HG03159 (cell line): ENCODE measurements at regions not wholly inside any gene's neighbourhood (a gene's known extent, or its start where the extent isn't known, plus 50 kb on each side); places are given as distances from the start of the nearest gene placed in this dataset.

Source experiments
- ATAC-seq: cut with Tn5 transposase; IDR thresholded peaks from one replicate; pipeline ENCODE4 v1.9.1; 2021; ENCODE audit warnings: mild to moderate bottlenecking, moderate library complexity; ENCODE audit not compliant: unreplicated experiment

DNA sequence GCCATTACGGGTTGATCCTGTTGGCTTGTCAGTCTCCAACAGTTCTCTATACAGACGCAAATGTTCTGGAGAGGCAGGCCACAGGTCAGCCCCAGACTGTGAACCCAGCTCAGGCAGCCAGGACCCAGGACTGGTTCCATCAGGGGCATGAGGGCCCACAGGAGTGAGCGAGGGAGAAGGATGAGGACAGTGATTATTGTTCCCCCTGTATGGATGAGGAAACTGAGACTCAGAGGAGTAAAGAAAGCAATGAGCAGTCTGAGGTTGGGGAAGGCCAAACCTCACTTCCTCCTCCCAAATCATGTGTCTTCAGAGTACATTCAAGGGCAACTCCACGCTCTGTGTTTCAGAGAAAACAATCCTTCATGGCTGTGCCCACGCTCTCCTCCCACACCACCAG, 121.9 kb downstream of the RPLP1 start:
- ATAC-seq: no peak

- ATAC-seq: no peak
Observed at GRCh38 chr15:69575387-69575786, 122.8 kb downstream of the RPLP1 start.

DNA sequence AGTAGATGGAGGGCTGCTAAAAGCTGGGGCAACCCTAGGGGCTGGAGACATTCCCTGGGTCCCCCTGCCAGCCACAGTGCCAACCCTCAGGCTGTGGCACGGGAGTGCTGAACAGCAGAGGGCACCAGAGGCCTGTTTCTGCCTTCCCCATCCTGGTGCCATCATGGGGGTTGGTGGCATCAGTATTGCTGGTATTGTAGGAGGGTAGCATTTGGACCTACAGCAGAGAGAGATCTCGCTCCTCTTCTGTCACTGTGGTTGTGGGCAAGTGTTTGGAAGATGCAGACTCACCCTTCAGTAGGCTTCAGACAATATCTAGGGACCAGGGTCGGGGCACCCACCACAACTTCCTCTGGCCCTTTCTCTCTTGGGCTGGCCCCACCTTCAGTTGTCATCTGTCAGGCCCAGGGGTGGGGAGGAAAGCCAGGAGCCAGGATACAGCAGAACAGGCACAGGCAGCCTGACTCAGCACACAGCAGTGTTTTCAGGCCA, 123.5 kb downstream of the RPLP1 start:
- ATAC-seq: no peak

GRCh38 chr15:69576948-69577351, 124.3 kb downstream of the RPLP1 start:
- ATAC-seq: no peak

DNA sequence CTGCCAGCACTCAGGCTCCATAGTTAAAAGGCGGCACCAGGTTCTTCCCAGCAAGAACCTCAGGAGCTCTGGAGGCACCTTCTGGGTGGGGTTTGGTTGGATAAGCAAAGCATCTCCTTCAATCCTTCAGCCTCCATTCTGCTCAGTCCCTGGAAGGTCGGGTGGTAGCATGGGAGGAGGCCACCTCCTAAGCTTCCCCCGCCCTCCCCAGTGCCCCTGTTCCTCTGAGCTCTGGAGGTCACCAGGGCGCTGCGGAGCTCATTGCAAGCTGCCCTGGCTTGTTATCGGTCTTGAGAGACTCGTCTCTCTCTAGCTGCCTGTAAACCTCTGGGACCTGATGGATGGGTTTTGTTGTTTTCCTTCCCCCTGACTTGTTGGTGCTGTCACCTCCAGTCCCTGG, 124.8 kb downstream of the RPLP1 start:
- ATAC-seq: no peak

DNA sequence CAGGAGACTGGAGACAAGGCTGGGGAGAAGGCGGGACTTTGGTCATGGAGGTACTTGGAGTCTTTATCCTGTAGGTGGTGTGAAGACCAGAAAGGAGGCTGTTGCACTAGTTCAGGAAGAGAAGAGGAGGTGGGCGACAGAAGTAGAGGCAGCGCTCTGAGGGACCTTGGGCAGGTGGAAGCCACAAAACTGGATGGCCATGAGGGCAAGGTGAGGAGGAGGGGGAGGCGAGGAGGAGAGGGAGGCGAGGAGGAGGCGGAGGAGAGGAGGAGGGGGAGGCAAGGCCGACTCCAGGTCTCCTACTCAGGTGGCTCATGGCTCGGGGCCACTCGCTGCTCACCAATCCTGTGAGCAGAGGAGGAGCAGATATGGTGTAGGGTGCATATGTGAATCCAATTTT, 125.6 kb downstream of the RPLP1 start:
- ATAC-seq: no peak

- ATAC-seq: no peak
Observed at GRCh38 chr15:69578787-69579583, 126.4 kb downstream of the RPLP1 start.

GRCh38 chr15:69579950-69580618, 127.5 kb downstream of the RPLP1 start:
- no peak for ATAC-seq

GRCh38 chr15:69583626-69584025, 131.0 kb downstream of the RPLP1 start:
- ATAC-seq: no peak

- no peak for ATAC-seq
Observed at GRCh38 chr15:69585937-69586336, 133.3 kb downstream of the RPLP1 start.

DNA sequence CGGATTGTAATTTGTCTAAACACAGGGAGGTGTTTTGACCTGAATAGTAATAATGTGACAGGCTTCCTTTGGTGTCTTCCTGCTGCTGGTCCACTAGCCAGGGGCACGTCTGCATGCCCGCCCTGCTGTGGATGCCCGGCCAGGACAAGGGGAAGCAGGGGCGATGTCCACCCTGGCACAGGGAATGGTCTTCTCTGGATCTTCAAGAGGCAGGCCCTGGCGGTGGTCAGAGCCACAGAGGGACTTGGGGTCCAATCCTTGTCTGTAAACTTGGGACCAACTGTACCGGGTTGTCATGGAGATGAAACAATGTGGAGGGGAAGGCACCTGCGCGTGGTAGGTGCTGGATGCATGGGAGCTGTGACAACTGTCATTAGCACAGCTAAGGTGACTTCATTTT, 134.1 kb downstream of the RPLP1 start:
- no peak for ATAC-seq

DNA sequence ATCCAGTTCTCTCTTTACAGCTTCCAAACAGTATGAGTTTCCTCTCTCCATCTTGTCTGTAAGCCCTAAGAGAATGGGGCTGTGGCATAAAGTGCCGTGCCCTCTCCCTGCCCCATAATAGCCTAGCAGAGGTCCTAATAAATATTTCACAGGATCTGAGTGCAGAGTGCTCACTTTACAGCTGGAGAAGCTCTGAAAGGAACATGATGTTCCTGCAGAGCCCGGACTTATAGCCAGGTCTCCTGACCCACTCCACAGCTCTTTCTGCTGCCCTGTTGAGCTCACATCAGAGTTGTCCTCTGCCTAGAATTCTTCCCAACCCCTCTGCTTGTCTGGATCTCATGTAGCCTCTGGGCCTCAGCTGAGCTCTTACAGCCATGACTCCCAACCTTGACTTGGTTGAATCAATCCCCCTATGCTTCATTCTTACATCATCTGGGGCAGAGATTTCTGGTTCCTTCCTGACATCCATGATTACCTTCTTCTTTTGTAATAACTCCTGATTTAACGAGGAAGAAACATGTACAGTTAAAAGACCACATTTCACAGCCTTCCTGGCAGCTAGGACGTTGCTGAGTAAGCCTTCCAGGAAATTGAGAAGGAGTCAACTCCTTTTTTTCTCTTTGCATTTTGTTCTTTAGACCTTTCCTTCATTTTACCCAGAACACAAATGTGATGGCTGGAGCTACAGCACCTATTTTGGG, 135.3 kb downstream of the RPLP1 start:
- no peak for ATAC-seq

DNA sequence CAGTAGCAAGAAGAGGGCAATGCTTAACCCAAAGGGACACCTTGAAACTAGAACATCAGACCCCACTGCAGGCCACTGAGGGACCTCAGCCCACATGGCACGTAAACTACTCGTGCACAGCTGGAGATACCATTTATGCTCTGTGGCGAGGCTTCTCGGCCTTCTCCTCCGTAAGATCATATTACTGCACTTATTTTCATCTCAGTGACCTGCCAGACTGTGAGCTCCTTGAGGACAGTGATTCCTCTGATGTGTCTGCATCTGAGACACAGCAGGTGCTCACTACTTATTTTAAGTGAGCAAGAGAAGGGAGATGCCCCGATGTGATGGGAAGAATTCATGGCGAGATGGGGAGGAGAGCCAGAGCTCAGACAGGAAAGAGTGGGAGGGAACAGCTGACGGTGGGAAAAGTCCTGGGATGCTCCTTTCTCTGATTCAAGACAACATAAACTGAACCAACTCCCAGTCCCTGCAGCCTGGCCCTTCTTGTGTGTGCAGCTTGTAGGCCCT, 137.6 kb downstream of the RPLP1 start:
- no peak for ATAC-seq

DNA sequence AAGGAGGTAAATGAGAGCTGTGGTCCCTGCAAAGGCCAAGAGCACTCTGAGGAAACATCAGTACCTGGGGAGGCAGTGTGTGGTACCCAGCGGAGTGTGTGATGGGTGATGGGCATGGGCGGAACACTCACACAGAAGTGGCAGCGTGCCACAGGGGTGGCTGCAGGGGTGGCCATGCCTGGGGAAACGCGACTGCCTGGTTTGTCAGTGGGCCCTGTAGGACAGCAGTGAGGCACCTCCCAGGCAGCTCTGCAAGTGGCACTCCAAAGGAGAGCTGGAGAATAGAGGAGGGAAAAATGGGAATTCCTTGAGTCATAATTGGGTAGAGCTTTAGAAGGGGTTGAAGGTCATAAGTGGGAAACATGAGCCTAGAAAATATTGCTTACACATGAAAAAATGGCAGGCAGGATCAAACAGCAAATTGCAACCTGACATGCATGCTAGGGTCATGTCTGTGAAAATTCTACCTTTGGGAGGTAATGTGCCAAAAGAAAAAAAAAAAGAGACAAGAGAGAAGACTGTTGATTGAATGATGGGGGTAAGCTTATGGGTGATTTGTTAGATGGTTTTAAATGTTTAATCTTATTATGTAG, 138.4 kb downstream of the RPLP1 start:
- no peak for ATAC-seq

DNA sequence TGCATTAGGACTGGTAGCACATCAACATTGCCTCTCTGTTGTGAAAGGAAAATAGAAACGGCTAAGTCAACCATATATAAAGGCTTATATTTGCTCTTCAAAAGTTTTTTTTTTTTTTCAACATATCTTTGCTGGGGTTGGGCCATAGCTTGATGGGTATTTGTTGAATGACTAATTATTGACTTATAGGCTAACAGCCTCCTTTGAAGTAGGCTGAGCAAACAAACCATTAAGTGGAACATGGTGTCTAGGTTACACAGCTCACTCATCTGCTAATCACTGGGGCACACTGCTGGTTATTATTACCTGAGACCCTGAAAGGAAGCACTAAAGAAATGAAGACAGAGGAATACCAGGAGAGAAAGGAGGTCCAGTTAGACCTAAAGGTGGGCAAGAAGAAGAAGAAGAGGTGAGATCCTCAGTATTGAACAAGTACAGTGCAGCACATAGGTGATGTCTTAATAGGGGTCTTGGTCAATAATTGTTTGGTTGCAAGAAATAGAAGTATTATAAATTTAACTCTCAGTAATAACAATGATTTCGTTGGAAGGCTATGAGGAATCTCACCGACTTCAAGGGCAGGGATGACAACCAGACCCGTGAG, 139.4 kb downstream of the RPLP1 start:
- no peak for ATAC-seq

DNA sequence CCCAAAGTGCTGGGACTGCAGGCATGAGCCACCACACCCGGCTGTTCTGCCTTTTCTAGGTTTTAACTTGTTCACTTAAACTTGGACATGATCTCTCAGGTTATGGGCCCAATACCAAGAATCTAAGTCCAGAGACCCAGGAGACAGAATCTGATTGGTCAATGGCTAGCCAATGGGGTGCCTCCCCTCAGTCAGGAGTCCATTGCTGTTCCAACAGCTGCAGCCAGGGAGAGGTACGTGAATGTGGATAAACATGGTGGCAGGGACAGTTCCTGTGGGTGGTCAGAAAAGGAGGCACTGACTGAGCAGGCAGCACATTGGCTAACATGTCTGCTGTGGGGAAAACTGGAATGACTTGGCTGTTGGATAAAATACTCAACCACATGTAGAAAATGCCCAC, 140.3 kb downstream of the RPLP1 start:
- no peak for ATAC-seq

DNA sequence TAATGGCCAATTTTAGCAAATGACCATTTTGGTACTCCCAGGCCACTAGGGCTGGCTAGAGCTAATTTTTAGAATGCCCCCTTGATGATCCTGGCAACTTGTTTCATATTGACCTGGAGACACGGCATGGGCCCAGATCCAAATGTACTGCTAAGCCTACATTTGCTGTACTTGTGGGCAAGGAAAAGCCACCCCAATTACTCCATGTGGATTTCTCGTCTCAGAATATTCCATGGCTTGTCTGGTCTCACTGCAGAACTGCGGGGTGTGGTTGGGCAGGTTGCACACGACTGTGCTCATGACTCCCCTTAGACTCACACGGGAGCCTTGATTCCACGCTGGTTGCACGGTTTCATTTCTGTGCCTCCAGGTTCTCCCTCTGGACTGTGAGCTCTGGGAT, 140.9 kb downstream of the RPLP1 start:
- ATAC-seq: no peak

DNA sequence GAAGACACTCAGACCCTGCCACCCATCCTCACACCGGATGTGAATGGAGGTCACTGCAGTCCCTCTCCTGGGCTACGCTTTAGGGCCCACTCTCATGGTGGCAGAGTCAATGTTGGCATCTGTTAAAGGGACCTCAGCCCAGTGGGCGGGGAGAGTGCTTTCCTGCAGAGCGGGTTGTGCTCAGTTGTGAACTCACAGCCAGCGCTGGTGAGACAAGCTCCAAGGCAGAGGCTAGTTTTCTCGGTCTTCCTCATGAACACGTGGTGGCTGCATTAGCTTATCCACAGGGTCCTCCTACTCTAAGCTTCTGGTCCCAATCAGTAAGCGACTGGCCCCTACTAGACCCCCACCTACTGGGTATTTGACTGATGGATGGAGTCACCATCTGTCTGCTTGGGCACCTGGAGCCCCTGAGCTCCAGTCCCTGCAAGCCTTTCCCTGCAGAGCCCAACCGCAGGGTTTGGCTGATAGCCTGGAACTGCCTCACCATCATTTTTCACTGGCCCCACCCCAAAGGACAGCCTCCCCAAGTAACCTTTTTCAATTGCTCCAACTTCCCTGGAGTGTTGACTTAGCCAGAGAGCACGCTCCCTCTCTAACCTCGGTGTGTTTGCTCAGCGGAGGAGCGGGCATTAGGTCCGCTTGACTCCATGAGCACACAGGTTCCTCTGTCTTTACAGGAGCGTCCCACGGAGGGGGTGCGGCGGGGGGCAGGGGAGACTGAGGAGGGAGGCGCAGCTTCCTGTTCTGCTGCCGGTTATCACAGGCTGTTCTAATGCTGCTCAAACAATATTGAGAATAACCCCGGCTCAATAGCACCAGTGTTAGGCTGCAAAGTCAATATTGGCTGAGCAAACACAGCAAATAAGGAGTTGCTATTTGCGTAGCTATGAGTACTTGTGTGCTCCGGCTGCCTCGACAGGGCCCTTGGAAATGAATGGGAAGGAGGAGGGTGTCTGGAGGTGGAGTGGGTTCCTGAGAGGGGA, 141.7 kb downstream of the RPLP1 start:
- no peak for ATAC-seq

GRCh38 chr15:69595009-69595791, 142.6 kb downstream of the RPLP1 start:
- ATAC-seq: no peak
